Left colon (tissue), 2 donors: ENCODE measurements at regions not wholly inside any gene's neighbourhood (a gene's known extent, or its start where the extent isn't known, plus 50 kb on each side); places are given as distances from the start of the nearest gene placed in this dataset.

ENCODE experiments used
- ATAC-seq: fragments of 200-7000 bp; cut with Tn5 transposase; one replicate; pipeline ENCODE4 v1.9.1; 2020; ENCODE audit warnings: mild to moderate bottlenecking, moderate library complexity
- DNase-seq, 2 donors: peaks; one replicate each; pipeline ENCODE4 v3.0.0-alpha.2; 2020
- intact Hi-C, 2 donors: fragments of 100-400 bp; cut with DNase I in 1 of 2; cut with micrococcal nuclease in 1 of 2; formaldehyde crosslinking; loops; one replicate each; pipeline versions ENCODE4 v1.11.2 to v1.14.0; 2022; cut with DNase I, micrococcal nuclease
- donor health status: DM: no; HTN: no; CAD: no.
- donor health status: DM: yes; HTN: yes; CAD: no.

DNA sequence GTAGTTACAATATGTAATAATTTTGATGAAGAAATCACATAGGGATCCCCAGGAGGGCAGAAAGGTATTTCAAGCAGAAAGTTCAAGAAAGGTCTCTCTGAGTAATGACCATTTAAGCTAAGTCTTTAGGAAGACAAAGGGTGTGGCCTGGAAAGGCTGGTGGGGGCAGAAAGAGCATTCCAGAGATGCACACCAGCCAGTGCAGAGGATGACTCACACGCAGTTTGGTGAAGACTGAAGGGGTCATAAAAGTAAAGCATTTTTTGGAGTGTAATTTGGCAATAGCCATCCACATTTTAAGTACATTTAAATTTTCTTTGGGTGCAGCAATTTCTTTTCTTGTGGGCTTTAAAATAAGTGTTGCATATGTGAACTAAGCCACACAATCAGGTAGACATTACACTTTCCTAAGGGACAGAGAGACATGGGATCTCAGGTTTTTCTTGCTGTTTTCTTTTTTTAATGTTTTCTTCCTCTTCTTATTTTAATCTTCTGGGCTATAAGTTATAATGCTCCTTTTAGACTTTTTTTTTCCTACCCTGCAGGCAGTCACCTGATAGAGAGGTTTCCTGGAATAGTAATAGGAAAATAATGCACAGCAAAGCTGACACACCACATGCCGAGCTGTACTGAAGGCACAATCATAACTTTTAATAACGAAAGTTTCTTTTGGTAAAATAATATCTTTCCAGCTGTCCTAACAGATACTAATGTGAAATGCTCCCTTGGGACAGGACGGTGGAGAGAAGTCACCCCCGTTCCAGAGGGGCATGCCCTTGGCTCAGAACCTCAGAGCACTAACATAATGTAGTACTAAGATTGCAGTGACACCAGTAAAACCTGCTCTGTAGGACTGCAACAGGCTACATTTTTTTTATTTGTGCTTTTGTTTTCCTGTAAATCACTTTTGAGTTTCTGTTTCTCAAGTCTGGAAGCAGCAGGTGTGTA lies 49.6 kb upstream of the PTPRK start:
- intact Hi-C loops = no loop called here
- DNase-seq (no peak), ATAC-seq (peak; percentile 34)
